Parathyroid adenoma (tissue), 2 donors: ENCODE measurements at regions not wholly inside any gene's neighbourhood (a gene's known extent, or its start where the extent isn't known, plus 50 kb on each side); places are given as distances from the start of the nearest gene placed in this dataset.

Experiments used
- H2AFZ ChIP-seq: fragments of 300-600 bp; sonication (generic); one replicate; pipeline ENCODE4 v1.7.0; 2017; ENCODE audit warnings: antibody characterized with exemption, mild to moderate bottlenecking
- H3K27ac ChIP-seq: fragments of 300-600 bp; sonication (generic); one replicate; pipeline ENCODE4 v1.7.0; 2017
- H3K27me3 ChIP-seq: fragments of 300-600 bp; sonication (generic); one replicate; pipeline ENCODE4 v1.7.0; 2017; ENCODE audit warnings: low read length; ENCODE audit not compliant: control insufficient read depth, insufficient read depth
- H3K36me3 ChIP-seq: fragments of 300-600 bp; sonication (generic); one replicate; pipeline ENCODE4 v1.7.0; 2017; ENCODE audit warnings: low read length; ENCODE audit not compliant: control insufficient read depth, insufficient read depth
- H3K4me1 ChIP-seq: fragments of 300-600 bp; sonication (generic); one replicate; pipeline ENCODE4 v1.7.0; 2017; ENCODE audit warnings: control low read depth
- H3K4me2 ChIP-seq: fragments of 300-600 bp; sonication (generic); one replicate; pipeline ENCODE4 v1.7.0; 2017; ENCODE audit warnings: low read length
- H3K4me3 ChIP-seq: fragments of 300-600 bp; sonication (generic); one replicate; pipeline ENCODE4 v1.7.0; 2017; ENCODE audit warnings: low read depth, low read length
- H3K79me2 ChIP-seq: fragments of 300-600 bp; sonication (generic); one replicate; pipeline ENCODE4 v1.7.0; 2017; ENCODE audit warnings: control low read depth
- H3K9ac ChIP-seq: fragments of 300-600 bp; sonication (generic); one replicate; pipeline ENCODE4 v1.7.0; 2017; ENCODE audit warnings: mild to moderate bottlenecking
- H3K9me3 ChIP-seq: fragments of 300-600 bp; sonication (generic); one replicate; pipeline ENCODE4 v1.7.0; 2017; ENCODE audit warnings: low read length; ENCODE audit not compliant: control insufficient read depth
- TF ChIP-seq, protein P1 (sequence below): fragments of 300-600 bp; sonication (generic); IDR thresholded peaks from one replicate; pipeline ENCODE4 v1.7.0; 2017; ENCODE audit warnings: antibody characterized with exemption, mild to moderate bottlenecking
- donor health status: primary hyperparathyroidism.

- Histone ChIP-seq H3K4me1 (peaks cover 4% of the 10 kb centered on the region), H3K9me3 (no peaks in the 10 kb centered on the region)
- TF ChIP-seq, protein P1, sequence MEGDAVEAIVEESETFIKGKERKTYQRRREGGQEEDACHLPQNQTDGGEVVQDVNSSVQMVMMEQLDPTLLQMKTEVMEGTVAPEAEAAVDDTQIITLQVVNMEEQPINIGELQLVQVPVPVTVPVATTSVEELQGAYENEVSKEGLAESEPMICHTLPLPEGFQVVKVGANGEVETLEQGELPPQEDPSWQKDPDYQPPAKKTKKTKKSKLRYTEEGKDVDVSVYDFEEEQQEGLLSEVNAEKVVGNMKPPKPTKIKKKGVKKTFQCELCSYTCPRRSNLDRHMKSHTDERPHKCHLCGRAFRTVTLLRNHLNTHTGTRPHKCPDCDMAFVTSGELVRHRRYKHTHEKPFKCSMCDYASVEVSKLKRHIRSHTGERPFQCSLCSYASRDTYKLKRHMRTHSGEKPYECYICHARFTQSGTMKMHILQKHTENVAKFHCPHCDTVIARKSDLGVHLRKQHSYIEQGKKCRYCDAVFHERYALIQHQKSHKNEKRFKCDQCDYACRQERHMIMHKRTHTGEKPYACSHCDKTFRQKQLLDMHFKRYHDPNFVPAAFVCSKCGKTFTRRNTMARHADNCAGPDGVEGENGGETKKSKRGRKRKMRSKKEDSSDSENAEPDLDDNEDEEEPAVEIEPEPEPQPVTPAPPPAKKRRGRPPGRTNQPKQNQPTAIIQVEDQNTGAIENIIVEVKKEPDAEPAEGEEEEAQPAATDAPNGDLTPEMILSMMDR: no peak
Observed at GRCh38 chr2:41119489-41119888, 667.6 kb upstream of the SLC8A1 start.

DNA sequence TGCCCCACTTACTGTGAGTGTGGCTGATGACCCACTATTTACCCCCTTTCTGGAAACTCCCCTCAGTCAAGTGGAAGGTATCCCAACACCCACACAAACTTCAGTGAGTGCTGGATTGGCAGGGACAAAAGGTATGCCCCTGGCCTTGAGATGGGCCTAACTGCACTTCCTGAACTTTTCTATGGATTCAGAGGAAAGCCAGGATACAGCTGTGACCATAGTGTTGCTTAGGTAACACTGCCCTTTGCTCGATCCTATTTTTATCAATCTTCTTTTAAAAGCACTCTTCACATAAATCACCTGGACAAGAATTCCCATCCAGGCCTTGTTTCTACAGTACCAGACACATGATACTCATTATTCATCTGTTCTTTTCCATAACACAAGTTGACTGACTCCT lies 671.5 kb upstream of the SLC8A1 start:
- Histone ChIP-seq H3K9me3 (no peaks in the 10 kb centered on the region), H3K4me3 (no peak overlapping the region), H3K4me2 (no peak overlapping the region), H3K27ac (no peak overlapping the region), H2AFZ (no peak overlapping the region), H3K4me1 (no peaks in the 10 kb centered on the region), H3K27me3 (no peaks in the 10 kb centered on the region), H3K9ac (no peak overlapping the region), H3K79me2 (no peaks in the 10 kb centered on the region), H3K36me3 (no peaks in the 10 kb centered on the region)
- TF ChIP-seq, protein P1: no peak

More at GRCh38 chr2:41119489-41119888, 667.6 kb upstream of the SLC8A1 start:
- no peaks in the 10 kb centered on the region for H3K79me2 ChIP-seq
- no peak overlapping the region for H3K4me3 ChIP-seq
- H2AFZ ChIP-seq: no peak overlapping the region
- H3K36me3 ChIP-seq: no peaks in the 10 kb centered on the region
- H3K27me3 ChIP-seq: no peaks in the 10 kb centered on the region
- no peak overlapping the region for H3K4me2 ChIP-seq
- no peak overlapping the region for H3K9ac ChIP-seq
- no peak overlapping the region for H3K27ac ChIP-seq

DNA sequence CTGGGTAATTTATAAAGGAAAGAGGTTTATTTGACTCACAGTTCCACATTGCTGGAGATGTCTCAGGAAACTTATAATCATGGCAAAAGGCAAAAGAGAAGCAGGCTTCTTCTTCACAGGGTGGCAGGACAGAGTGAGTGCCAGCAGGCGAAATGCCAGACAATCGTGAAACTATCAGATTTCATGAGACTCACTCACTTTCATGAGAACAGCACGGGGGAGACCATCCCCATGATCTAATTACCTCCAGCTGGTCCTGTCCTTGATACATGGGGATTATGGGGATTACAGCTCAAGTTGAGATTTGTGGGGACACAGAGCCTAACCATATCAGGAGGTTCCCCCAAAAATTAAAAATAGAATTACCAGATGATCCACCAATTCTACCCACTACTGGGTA lies 675.5 kb upstream of the SLC8A1 start:
- H3K79me2 ChIP-seq: no peaks in the 10 kb centered on the region
- no peaks in the 10 kb centered on the region for H3K4me1 ChIP-seq

GRCh38 chr2:41129988-41130387 lies 678.1 kb upstream of the SLC8A1 start:
- H3K27ac ChIP-seq: no peak overlapping the region
- TF ChIP-seq, protein P1: no peak

More for the DNA sequence above, 675.5 kb upstream of the SLC8A1 start:
- no peaks in the 10 kb centered on the region for H3K27me3 ChIP-seq
- no peaks in the 10 kb centered on the region for H3K36me3 ChIP-seq
- H3K9me3 ChIP-seq: no peaks in the 10 kb centered on the region
- H3K9ac ChIP-seq: no peak overlapping the region
- no peak overlapping the region for H3K4me3 ChIP-seq
- H2AFZ ChIP-seq: no peak overlapping the region
- TF ChIP-seq, protein P1: no peak
- no peak overlapping the region for H3K4me2 ChIP-seq
- H3K27ac ChIP-seq: no peak overlapping the region

GRCh38 chr2:41137031-41137430 lies 685.1 kb upstream of the SLC8A1 start:
- Histone ChIP-seq H3K79me2 (no peaks in the 10 kb centered on the region), H3K27me3 (no peaks in the 10 kb centered on the region), H3K4me1 (no peaks in the 10 kb centered on the region), H3K27ac (no peak overlapping the region), H3K36me3 (no peaks in the 10 kb centered on the region), H3K9me3 (no peaks in the 10 kb centered on the region), H3K9ac (no peak overlapping the region), H3K4me3 (no peak overlapping the region), H3K4me2 (no peak overlapping the region), H2AFZ (peak overlapping the region; percentile 51)
- TF ChIP-seq, protein P1: no peak

More at GRCh38 chr2:41129988-41130387, 678.1 kb upstream of the SLC8A1 start:
- H3K4me2 ChIP-seq: no peak overlapping the region
- no peaks in the 10 kb centered on the region for H3K9me3 ChIP-seq
- no peaks in the 10 kb centered on the region for H3K79me2 ChIP-seq
- H2AFZ ChIP-seq: peak overlapping the region; percentile 12
- no peak overlapping the region for H3K4me3 ChIP-seq
- H3K9ac ChIP-seq: no peak overlapping the region
- H3K4me1 ChIP-seq: no peaks in the 10 kb centered on the region
- H3K27me3 ChIP-seq: no peaks in the 10 kb centered on the region
- H3K36me3 ChIP-seq: no peaks in the 10 kb centered on the region
